Thyroid gland (tissue), 4 donors: ENCODE measurements at regions not wholly inside any gene's neighbourhood (a gene's known extent, or its start where the extent isn't known, plus 50 kb on each side); places are given as distances from the start of the nearest gene placed in this dataset.

Experiments used
- DNase-seq, 2 donors: peaks; one replicate each; pipeline ENCODE4 v3.0.0-alpha.2; 2019
- H3K27ac ChIP-seq, 3 donors: fragments of 200-600 bp; sonication (generic); 1 replicate in 2 of 3; 2 replicates in 1 of 3; pipeline ENCODE4 v1.5.1; 2016 to 2019; ENCODE audit warnings: mild to moderate bottlenecking in 1 of 3, moderate library complexity in 1 of 3
- H3K27me3 ChIP-seq: fragments of 200-600 bp; sonication (generic); one replicate; pipeline ENCODE4 v1.5.1; 2019
- H3K36me3 ChIP-seq, 2 donors: fragments of 200-600 bp; sonication (generic); one replicate each; pipeline ENCODE4 v1.5.1; 2016 to 2019
- H3K4me1 ChIP-seq, 2 donors: fragments of 200-600 bp; sonication (generic); one replicate each; pipeline ENCODE4 v1.5.1; 2017 to 2019
- H3K4me3 ChIP-seq, 3 donors: fragments of 200-600 bp; sonication (generic); replicated peaks in 1 of 3; 1 replicate in 2 of 3; 2 replicates in 1 of 3; pipeline ENCODE4 v1.5.1; 2016; ENCODE audit warnings: mild to moderate bottlenecking in 1 of 3
- H3K9me3 ChIP-seq: fragments of 200-600 bp; sonication (generic); one replicate; pipeline ENCODE4 v1.5.1; 2017
- CTCF ChIP-seq, 6 experiments: fragments of 200-600 bp in 3 of 6; fragments of 450-650 bp in 3 of 6; sonication (generic) in 3 of 6; IDR thresholded peaks; one replicate each; pipeline ENCODE4 v1.5.1; 2016 to 2019; ENCODE audit warnings: antibody characterized with exemption in 6 of 6, mild to moderate bottlenecking in 2 of 6, inconsistent platforms in 1 of 6, moderate library complexity in 1 of 6
- POLR2A ChIP-seq, 2 donors: fragments of 450-650 bp; IDR thresholded peaks; one replicate each; pipeline ENCODE4 v1.6.1; 2017; ENCODE audit warnings: antibody characterized with exemption in 2 of 2, mild to moderate bottlenecking in 2 of 2, moderate library complexity in 1 of 2
- WGBS, 2 donors: methylation state at CpG; one replicate each; pipeline ENCODE4 v1.1.5; 2017; 5-methylcytosine and 5-hydroxymethylcytosine counted together
- intact Hi-C: fragments of 100-400 bp; cut with DNase I; formaldehyde crosslinking; loops from one replicate; pipeline ENCODE4 v1.15.1; 2023

- Histone ChIP-seq H3K9me3 (no peaks in the 10 kb centered on the region), H3K4me3 (no peak overlapping the region), H3K4me1 (no peaks in the 10 kb centered on the region), H3K27me3 (no peaks in the 10 kb centered on the region), H3K27ac (no peak overlapping the region), H3K36me3 (no peaks in the 10 kb centered on the region)
- 4 to 8% methylated on average over 12 of the region's 12 CpGs for WGBS, 2 donors
- intact Hi-C loops: no loop called here
- DNase-seq: peak; percentile 69 to 90
- TF ChIP-seq CTCF (IDR thresholded peaks at IDR 0.05) (no peak), POLR2A (IDR thresholded peaks at IDR 0.05) (no peak)
Observed at GRCh38 chr19:5403968-5404640, 51.1 kb upstream of the ZNRF4 start.
